GM12865 (cell line): ENCODE measurements at regions not wholly inside any gene's neighbourhood (a gene's known extent, or its start where the extent isn't known, plus 50 kb on each side); places are given as distances from the start of the nearest gene placed in this dataset.
A peak's percentile ranks its signal among the peaks of the same experiment; 100 is the strongest.

Source experiments
- DNase-seq: peaks from one replicate; pipeline ENCODE4 v3.0.0; 2010; ENCODE audit warnings: low read depth
- H3K4me3 ChIP-seq: 2 replicates; pipeline ENCODE4 v1.5.1; 2011; ENCODE audit warnings: mild to moderate bottlenecking, low read depth, low read length, control low read depth
- TF ChIP-seq, protein P1 (sequence below): IDR thresholded peaks from 2 replicates; pipeline ENCODE4 v1.5.1; 2011; ENCODE audit warnings: low read length, control low read depth, low read depth, inconsistent platforms; ENCODE audit not compliant: insufficient read depth; ENCODE audit errors: missing control alignments

DNA sequence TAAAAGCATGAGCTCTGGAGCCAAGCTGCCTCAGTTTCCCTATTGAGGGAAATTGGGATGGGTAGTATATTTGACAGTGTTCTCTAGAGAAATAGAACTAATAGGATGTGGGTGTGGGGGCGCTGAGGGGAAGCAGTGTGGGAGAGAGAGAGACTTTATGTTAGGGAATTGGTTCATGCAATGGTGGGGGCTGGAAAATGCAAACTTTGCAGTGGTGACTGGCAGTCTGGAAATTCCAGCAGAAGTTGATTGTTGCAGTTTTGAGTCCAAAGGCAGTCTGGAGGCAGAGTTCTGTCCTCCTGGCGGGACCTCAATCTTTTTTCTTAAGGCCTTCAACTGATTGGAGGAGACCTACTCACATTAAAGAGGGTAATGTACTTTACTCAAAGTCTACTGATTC lies 59.4 kb upstream of the SYT13 start:
- no peak overlapping the region for H3K4me3 ChIP-seq
- DNase-seq: no peak
- TF ChIP-seq, protein P1, sequence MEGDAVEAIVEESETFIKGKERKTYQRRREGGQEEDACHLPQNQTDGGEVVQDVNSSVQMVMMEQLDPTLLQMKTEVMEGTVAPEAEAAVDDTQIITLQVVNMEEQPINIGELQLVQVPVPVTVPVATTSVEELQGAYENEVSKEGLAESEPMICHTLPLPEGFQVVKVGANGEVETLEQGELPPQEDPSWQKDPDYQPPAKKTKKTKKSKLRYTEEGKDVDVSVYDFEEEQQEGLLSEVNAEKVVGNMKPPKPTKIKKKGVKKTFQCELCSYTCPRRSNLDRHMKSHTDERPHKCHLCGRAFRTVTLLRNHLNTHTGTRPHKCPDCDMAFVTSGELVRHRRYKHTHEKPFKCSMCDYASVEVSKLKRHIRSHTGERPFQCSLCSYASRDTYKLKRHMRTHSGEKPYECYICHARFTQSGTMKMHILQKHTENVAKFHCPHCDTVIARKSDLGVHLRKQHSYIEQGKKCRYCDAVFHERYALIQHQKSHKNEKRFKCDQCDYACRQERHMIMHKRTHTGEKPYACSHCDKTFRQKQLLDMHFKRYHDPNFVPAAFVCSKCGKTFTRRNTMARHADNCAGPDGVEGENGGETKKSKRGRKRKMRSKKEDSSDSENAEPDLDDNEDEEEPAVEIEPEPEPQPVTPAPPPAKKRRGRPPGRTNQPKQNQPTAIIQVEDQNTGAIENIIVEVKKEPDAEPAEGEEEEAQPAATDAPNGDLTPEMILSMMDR: no peak

DNA sequence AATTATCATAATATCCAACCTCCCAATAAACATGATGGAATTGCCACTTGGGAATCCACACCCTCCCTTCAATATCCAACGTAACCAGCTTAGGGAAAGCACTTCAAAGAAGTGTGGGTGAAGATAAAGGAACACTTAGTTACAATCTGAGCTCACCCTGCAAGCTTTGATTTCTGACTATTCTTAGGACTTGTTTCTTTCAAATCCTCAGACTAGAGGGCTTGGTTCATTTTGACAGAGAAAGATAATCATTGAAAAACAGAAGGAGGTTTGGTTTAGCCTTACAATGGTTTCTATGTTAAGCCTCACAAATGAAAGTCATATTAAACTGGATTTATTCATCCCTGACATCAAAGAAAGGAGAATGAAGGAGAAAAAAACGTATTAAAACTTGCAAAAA lies 57.9 kb upstream of the SYT13 start:
- no peak overlapping the region for H3K4me3 ChIP-seq
- DNase-seq: no peak
- TF ChIP-seq, protein P1: no peak

DNA sequence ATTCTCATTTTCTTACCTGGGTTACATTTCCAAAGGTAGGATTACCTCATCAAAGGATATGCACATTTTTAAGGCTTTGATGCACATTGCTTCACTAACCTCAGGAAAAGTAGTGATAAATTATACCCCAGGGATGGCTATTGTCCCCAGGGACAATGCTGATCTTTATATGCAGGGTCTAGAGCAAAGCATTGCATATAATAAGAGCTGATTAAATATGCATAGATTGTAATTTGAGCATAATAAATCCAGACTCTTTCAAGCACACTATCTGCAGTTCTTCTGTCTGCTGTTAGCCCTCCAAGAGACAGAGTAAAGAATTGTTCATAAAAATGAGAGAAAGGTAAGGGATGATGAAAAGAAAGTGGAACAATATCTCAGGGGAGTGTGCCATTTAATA lies 57.3 kb upstream of the SYT13 start:
- no peak for DNase-seq
- TF ChIP-seq, protein P1: no peak
- H3K4me3 ChIP-seq: no peak overlapping the region

DNA sequence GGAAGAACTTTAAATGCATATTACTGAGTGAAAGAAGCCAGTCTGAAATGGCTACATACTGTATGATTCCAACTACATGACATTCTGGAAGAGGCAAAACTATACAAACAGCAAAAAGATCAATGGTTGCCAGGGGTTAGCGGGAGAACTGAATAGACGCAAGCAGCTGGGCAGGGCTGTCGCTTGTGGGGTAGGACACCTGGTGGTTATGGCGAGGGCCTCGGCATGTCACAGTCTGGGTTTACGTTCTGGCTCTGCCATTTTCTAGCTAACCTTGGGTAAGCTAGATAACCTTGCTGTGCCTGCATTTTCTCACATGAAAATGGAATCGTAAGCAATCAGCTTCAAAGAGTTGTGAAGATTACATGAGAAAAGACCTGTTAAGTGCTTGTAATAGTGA lies 55.2 kb upstream of the SYT13 start:
- no peak for DNase-seq
- TF ChIP-seq, protein P1: no peak
- H3K4me3 ChIP-seq: no peak overlapping the region

DNA sequence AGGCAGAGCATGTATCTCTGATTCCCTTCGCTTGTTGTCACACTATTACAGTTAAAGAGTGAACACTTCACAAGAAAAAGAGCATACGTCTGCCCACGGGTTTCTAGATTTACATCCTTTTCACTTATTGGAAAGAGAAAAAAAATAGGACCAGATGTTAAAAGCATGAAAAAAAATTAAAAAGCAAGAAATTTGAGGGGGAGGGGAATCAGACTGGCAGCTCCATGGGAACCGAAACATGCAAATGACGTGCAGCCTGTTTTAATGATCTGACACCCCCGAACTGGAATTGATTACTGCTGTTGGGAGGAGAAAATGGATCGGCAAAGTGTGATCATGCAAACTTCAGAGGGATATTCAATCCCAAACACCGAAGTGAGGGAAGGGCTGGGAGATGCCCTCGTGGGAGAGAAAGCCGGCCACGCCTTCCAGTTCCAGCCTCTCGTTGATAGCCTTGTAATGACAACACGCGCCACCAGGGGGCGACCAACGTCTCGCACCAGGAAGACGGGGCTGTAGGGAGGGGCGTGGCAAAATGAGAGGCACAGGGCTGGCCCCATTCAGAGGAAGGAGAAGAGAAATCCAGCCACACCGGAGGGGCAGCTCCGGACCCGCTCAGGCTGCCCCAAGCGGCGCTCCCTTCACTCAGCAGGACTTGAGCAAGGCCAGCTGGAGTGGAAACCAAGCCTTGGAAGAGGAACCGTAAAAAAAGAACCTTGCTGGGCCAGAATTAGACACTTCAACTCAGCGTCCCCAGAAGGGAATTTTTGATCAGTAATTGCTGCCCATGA lies 53.8 kb upstream of the SYT13 start:
- DNase-seq: peak; percentile 94
- peak overlapping the region; percentile 28 for H3K4me3 ChIP-seq
- TF ChIP-seq, protein P1: peak; percentile 91

DNA sequence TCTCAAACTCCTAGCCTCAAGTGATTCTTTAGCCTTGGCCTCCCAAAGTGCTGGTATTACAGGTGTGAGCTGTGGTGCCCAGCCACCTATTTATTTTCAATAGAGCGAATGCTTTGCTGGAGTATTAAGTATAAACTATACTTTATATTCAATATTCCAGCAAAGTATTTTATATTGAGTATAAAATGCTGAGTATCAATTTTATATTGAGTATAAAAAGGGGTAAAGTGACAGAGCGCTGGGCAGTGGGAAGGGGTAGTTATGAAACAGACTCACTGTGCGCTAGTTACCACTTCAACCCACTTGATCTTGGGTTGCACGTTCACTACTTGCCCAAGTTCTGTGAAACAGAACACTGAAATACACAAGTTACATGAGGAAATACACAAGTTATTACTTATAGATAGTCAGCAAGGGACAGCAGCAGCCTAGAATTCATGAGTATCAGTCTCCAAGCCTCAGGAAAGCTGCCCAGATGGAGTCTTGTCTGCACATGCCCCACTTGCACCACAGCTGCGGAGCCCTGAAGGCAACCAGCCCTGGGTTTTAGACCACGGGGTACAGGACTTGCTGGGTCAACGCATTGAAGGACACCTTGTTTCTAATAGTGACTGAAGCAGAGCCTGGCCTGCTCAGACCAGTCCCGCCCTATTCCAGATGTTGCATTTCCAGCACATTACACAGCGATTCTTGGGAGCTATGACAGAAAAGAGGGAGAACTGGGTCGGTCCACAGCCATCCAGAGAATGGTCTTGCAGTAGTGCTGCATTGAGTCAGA lies 51.6 kb upstream of the SYT13 start:
- H3K4me3 ChIP-seq: no peak overlapping the region
- DNase-seq: no peak
- TF ChIP-seq, protein P1: no peak

DNA sequence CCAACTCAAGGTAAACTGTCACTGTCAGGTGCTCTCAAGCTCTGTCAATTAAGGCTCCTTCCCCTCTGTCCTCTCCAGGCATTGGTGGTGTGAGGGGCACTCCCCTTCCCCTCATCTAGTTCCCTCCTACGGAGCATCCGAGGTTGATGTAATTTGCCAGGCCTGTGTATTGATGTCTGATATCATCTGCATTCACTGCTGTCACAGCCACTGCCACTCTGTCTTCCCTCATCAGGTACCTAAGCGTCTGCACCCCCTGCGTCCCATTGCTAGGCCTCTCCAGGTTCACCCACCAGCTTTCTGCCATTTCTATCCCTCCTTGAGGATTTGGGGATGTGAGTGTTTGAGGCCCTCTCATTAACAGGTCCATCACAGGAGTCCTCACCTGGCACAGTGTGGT lies 50.0 kb upstream of the SYT13 start:
- DNase-seq: no peak
- H3K4me3 ChIP-seq: no peak overlapping the region
- TF ChIP-seq, protein P1: no peak
